Trophoblast cell (in vitro differentiated cells and primary cell): ENCODE measurements at regions not wholly inside any gene's neighbourhood (a gene's known extent, or its start where the extent isn't known, plus 50 kb on each side); places are given as distances from the start of the nearest gene placed in this dataset.

ENCODE experiments used
- DNase-seq, 2 donors: peaks; one replicate each; pipeline ENCODE4 v3.0.0-alpha.2; 2016
- H2AFZ ChIP-seq: 2 replicates; pipeline ENCODE4 v1.6.1; 2013; ENCODE audit warnings: low read length, moderate library complexity, mild to moderate bottlenecking; ENCODE audit not compliant: insufficient read depth, poor library complexity
- H2AK5ac ChIP-seq: 2 replicates; pipeline ENCODE4 v1.6.1; 2013; ENCODE audit warnings: mild to moderate bottlenecking, low read length
- H2BK120ac ChIP-seq: 2 replicates; pipeline ENCODE4 v1.6.1; 2013; ENCODE audit warnings: low read length, mild to moderate bottlenecking, moderate library complexity; ENCODE audit not compliant: insufficient read depth, poor library complexity
- H2BK12ac ChIP-seq: 2 replicates; pipeline ENCODE4 v1.6.1; 2013; ENCODE audit warnings: mild to moderate bottlenecking, low read length, moderate library complexity
- H2BK5ac ChIP-seq: 2 replicates; pipeline ENCODE4 v1.6.1; 2013; ENCODE audit warnings: low read length, low read depth, moderate library complexity, mild to moderate bottlenecking; ENCODE audit not compliant: poor library complexity
- H3K14ac ChIP-seq: 2 replicates; pipeline ENCODE4 v1.6.1; 2013; ENCODE audit warnings: mild to moderate bottlenecking, low read length
- H3K18ac ChIP-seq: 2 replicates; pipeline ENCODE4 v1.6.1; 2013; ENCODE audit warnings: mild to moderate bottlenecking, low read length
- H3K23ac ChIP-seq: 2 replicates; pipeline ENCODE4 v1.6.1; 2013; ENCODE audit warnings: low read length
- H3K27ac ChIP-seq: 2 replicates; pipeline ENCODE4 v1.5.1; 2013; ENCODE audit warnings: low read depth, mild to moderate bottlenecking, inconsistent platforms, low read length, moderate library complexity
- H3K27me3 ChIP-seq: 2 replicates; pipeline ENCODE4 v1.6.1; 2013; ENCODE audit warnings: inconsistent platforms, mild to moderate bottlenecking, low read length, moderate library complexity; ENCODE audit not compliant: insufficient read depth
- H3K36me3 ChIP-seq, 2 experiments: 1 replicate in 1 of 2; 2 replicates in 1 of 2; pipeline ENCODE4 v1.6.1; 2013; ENCODE audit warnings: low read length in 2 of 2, mild to moderate bottlenecking in 2 of 2, moderate library complexity in 1 of 2; ENCODE audit not compliant: insufficient read depth in 2 of 2, control insufficient read depth in 1 of 2
- H3K4ac ChIP-seq: 2 replicates; pipeline ENCODE4 v1.6.1; 2013; ENCODE audit warnings: low read depth, mild to moderate bottlenecking, low read length, moderate library complexity
- H3K4me1 ChIP-seq, 2 experiments: 1 replicate in 1 of 2; 2 replicates in 1 of 2; pipeline ENCODE4 v1.6.1; 2013; ENCODE audit warnings: low read length in 2 of 2, mild to moderate bottlenecking in 2 of 2, moderate library complexity in 1 of 2; ENCODE audit not compliant: insufficient read depth in 2 of 2, control insufficient read depth in 1 of 2
- H3K4me2 ChIP-seq: 2 replicates; pipeline ENCODE4 v1.6.1; 2013; ENCODE audit warnings: inconsistent platforms, mild to moderate bottlenecking, low read length, moderate library complexity
- H3K4me3 ChIP-seq: 2 replicates; pipeline ENCODE4 v1.5.1; 2013; ENCODE audit warnings: mild to moderate bottlenecking, low read depth, low read length, inconsistent platforms
- H3K79me1 ChIP-seq: one replicate; pipeline ENCODE4 v1.6.1; 2013; ENCODE audit warnings: low read length
- H3K79me2 ChIP-seq: 2 replicates; pipeline ENCODE4 v1.6.1; 2013; ENCODE audit warnings: low read length, mild to moderate bottlenecking; ENCODE audit not compliant: control insufficient read depth, insufficient read depth, poor library complexity
- H3K9ac ChIP-seq: 2 replicates; pipeline ENCODE4 v1.6.1; 2013; ENCODE audit warnings: mild to moderate bottlenecking, low read length
- H3K9me3 ChIP-seq: 2 replicates; pipeline ENCODE4 v1.6.1; 2013; ENCODE audit warnings: low read depth, mild to moderate bottlenecking, control low read depth, inconsistent platforms, low read length; ENCODE audit not compliant: insufficient read depth
- H4K12ac ChIP-seq: 2 replicates; pipeline ENCODE4 v1.6.1; 2013; ENCODE audit warnings: low read depth, mild to moderate bottlenecking, low read length, moderate library complexity
- H4K8ac ChIP-seq: 2 replicates; pipeline ENCODE4 v1.6.1; 2013; ENCODE audit warnings: low read depth, mild to moderate bottlenecking, low read length, moderate library complexity
- H4K91ac ChIP-seq: one replicate; pipeline ENCODE4 v1.6.1; 2013; ENCODE audit warnings: low read depth, mild to moderate bottlenecking, low read length, moderate library complexity
- WGBS: extraction: QIAGEN DNeasy Blood & Tissue Kit; methylation state at CpG from one replicate; pipeline ENCODE4 v1.1.7; 2013; ENCODE audit warnings: missing lambda C conversion rate; ENCODE audit not compliant: insufficient read length, insufficient coverage; ENCODE audit errors: extremely low coverage; 5-methylcytosine and 5-hydroxymethylcytosine counted together

GRCh38 chr2:212607080-212607479 lies 68.5 kb upstream of the ERBB4 start:
- WGBS = no CpG with 5 or more reads among the region's 2 CpGs
- Histone ChIP-seq H3K18ac (no peak overlapping the region), H3K27me3 (no peaks in the 10 kb centered on the region), H3K4ac (no peak overlapping the region), H4K8ac (no peak overlapping the region), H3K36me3 (no peaks in the 10 kb centered on the region), H2AK5ac (no peak overlapping the region), H3K23ac (no peak overlapping the region), H3K4me1 (no peaks in the 10 kb centered on the region), H3K9me3 (no peaks in the 10 kb centered on the region), H2BK120ac (no peak overlapping the region), H3K27ac (no peak overlapping the region), H2BK12ac (no peak overlapping the region), H3K79me2 (no peaks in the 10 kb centered on the region), H4K91ac (no peak overlapping the region), H3K9ac (no peak overlapping the region), H2BK5ac (no peak overlapping the region), H3K14ac (no peak overlapping the region), H2AFZ (no peak overlapping the region), H4K12ac (no peak overlapping the region), H3K4me3 (no peak overlapping the region), H3K79me1 (no peaks in the 10 kb centered on the region), H3K4me2 (no peak overlapping the region)
- DNase-seq = no peak

- H3K14ac ChIP-seq = no peak overlapping the region
- H2BK12ac ChIP-seq = no peak overlapping the region
- no peak overlapping the region for H3K23ac ChIP-seq
- H2BK5ac ChIP-seq = no peak overlapping the region
- no peak overlapping the region for H2AK5ac ChIP-seq
- no peak overlapping the region for H3K4me3 ChIP-seq
- H3K79me1 ChIP-seq = no peaks in the 10 kb centered on the region
- H2AFZ ChIP-seq = no peak overlapping the region
- no peaks in the 10 kb centered on the region for H3K27me3 ChIP-seq
- H4K91ac ChIP-seq = no peak overlapping the region
- no peak overlapping the region for H3K4ac ChIP-seq
- DNase-seq = no peak
- H3K36me3 ChIP-seq = no peaks in the 10 kb centered on the region
- H3K9ac ChIP-seq = no peak overlapping the region
- H4K12ac ChIP-seq = no peak overlapping the region
- no CpG with 5 or more reads among the region's 1 CpG for WGBS
- H3K27ac ChIP-seq = no peak overlapping the region
- H3K4me1 ChIP-seq = no peaks in the 10 kb centered on the region
- no peak overlapping the region for H2BK120ac ChIP-seq
- H4K8ac ChIP-seq = no peak overlapping the region
- no peak overlapping the region for H3K18ac ChIP-seq
- H3K79me2 ChIP-seq = no peaks in the 10 kb centered on the region
- no peak overlapping the region for H3K4me2 ChIP-seq
- H3K9me3 ChIP-seq = no peaks in the 10 kb centered on the region
Measured at GRCh38 chr2:212606232-212606631, 67.6 kb upstream of the ERBB4 start.

- no peaks in the 10 kb centered on the region for H3K9me3 ChIP-seq
- H4K12ac ChIP-seq = no peak overlapping the region
- no peak overlapping the region for H3K9ac ChIP-seq
- no peak overlapping the region for H3K4me2 ChIP-seq
- H3K4me3 ChIP-seq = no peak overlapping the region
- H3K36me3 ChIP-seq = no peaks in the 10 kb centered on the region
- no peak overlapping the region for H3K4ac ChIP-seq
- H3K4me1 ChIP-seq = no peaks in the 10 kb centered on the region
- H3K23ac ChIP-seq = no peak overlapping the region
- no peak overlapping the region for H2BK120ac ChIP-seq
- no peak overlapping the region for H2AFZ ChIP-seq
- no peak overlapping the region for H2AK5ac ChIP-seq
- no peak overlapping the region for H4K8ac ChIP-seq
- no peak overlapping the region for H2BK12ac ChIP-seq
- no peak overlapping the region for H3K18ac ChIP-seq
- no CpG with 5 or more reads among the region's 3 CpGs for WGBS
- H3K27me3 ChIP-seq = no peaks in the 10 kb centered on the region
- no peaks in the 10 kb centered on the region for H3K79me1 ChIP-seq
- no peak overlapping the region for H3K14ac ChIP-seq
- H3K27ac ChIP-seq = no peak overlapping the region
- H4K91ac ChIP-seq = no peak overlapping the region
- no peaks in the 10 kb centered on the region for H3K79me2 ChIP-seq
- DNase-seq = no peak
- H2BK5ac ChIP-seq = no peak overlapping the region
Measured at GRCh38 chr2:212596688-212597087, 58.1 kb upstream of the ERBB4 start.

- Histone ChIP-seq H2AFZ (no peak overlapping the region), H2AK5ac (no peak overlapping the region), H3K23ac (no peak overlapping the region), H3K9me3 (no peaks in the 10 kb centered on the region), H2BK120ac (no peak overlapping the region), H3K4me2 (no peak overlapping the region), H3K4me1 (no peaks in the 10 kb centered on the region), H4K8ac (no peak overlapping the region), H3K79me1 (no peaks in the 10 kb centered on the region), H3K79me2 (no peaks in the 10 kb centered on the region), H3K27me3 (no peaks in the 10 kb centered on the region), H2BK12ac (no peak overlapping the region), H3K36me3 (no peaks in the 10 kb centered on the region), H4K91ac (no peak overlapping the region), H3K18ac (no peak overlapping the region), H4K12ac (no peak overlapping the region), H3K9ac (no peak overlapping the region), H3K4me3 (no peak overlapping the region), H3K27ac (no peak overlapping the region), H3K4ac (no peak overlapping the region), H3K14ac (no peak overlapping the region), H2BK5ac (no peak overlapping the region)
- WGBS = no CpG with 5 or more reads among the region's 3 CpGs
- no peak for DNase-seq
Measured at GRCh38 chr2:212596276-212596675, 57.7 kb upstream of the ERBB4 start.
